ENCODE measurements at regions not wholly inside any gene's neighbourhood (a gene's known extent, or its start where the extent isn't known, plus 50 kb on each side); places are given as distances from the start of the nearest gene placed in this dataset.
"Not testable (repeated sequence)": the region's sequence is repeated elsewhere in the genome, so short reads cannot be mapped to it uniquely, and the experiment has no call there.

DNA sequence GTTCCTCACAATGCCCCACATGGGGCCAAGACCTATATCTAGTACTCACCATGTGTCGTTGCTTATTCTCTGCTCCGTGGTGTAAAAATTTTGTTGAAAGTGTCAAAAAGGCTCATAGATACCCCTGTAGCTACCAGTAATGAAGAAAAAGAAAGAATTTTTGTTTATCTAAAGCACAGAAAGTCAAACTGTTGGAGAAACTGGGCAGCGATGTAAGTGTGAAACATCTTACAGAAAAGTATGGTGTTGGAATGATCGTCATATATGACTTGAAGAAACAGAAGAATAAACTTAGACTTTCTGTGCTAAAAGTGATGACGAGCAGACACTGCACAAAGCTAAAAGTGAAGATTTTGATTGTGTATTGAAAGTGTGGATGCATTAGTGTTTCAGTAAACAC is 626.6 kb upstream of the GHITM start:
- H3K27me3 ChIP-seq (ENCODE audit: control insufficient read depth in 1 of 2, insufficient read depth in 2 of 2, low read length in 1 of 2): no peaks in the 10 kb centered on the region
- no peaks in the 10 kb centered on the region for H3K36me3 ChIP-seq (ENCODE audit: control insufficient read depth in 1 of 2, insufficient read depth in 2 of 2, low read length in 1 of 2)
- peak; percentile 19 for ATAC-seq (ENCODE audit: low FRiP score)
- no peaks in the 10 kb centered on the region for H3K9me3 ChIP-seq (ENCODE audit: control insufficient read depth, low read length)
- H3K4me1 ChIP-seq (ENCODE audit: control insufficient read depth in 1 of 2, insufficient read depth in 2 of 2, low read length in 2 of 2): no peaks in the 10 kb centered on the region
- H3K4me3 ChIP-seq (ENCODE audit: low read length in 2 of 2): no peak overlapping the region
- intact Hi-C loops (cut with DNase I): no loop called here
- DNase-seq: no peak
- 94% methylated on average over 5 of the region's 5 CpGs for WGBS, 2 donors
- no peak overlapping the region for H3K27ac ChIP-seq (ENCODE audit: low read depth in 1 of 2, low read length in 2 of 2)

GRCh38 chr10:83515001-83515400 is 624.3 kb upstream of the GHITM start:
- no peak for ATAC-seq (ENCODE audit: low FRiP score)
- Histone ChIP-seq H3K4me3 (ENCODE audit: low read length in 2 of 2) (no peak overlapping the region), H3K36me3 (ENCODE audit: control insufficient read depth in 1 of 2, insufficient read depth in 2 of 2, low read length in 1 of 2) (no peaks in the 10 kb centered on the region), H3K4me1 (ENCODE audit: control insufficient read depth in 1 of 2, insufficient read depth in 2 of 2, low read length in 2 of 2) (no peaks in the 10 kb centered on the region), H3K27me3 (ENCODE audit: control insufficient read depth in 1 of 2, insufficient read depth in 2 of 2, low read length in 1 of 2) (no peaks in the 10 kb centered on the region), H3K27ac (ENCODE audit: low read depth in 1 of 2, low read length in 2 of 2) (no peak overlapping the region), H3K9me3 (ENCODE audit: control insufficient read depth, low read length) (no peaks in the 10 kb centered on the region)
- DNase-seq: no peak
- intact Hi-C loops (cut with DNase I): no loop called here
- 77 to 89% methylated on average over 3 of the region's 3 CpGs for WGBS, 2 donors

DNA sequence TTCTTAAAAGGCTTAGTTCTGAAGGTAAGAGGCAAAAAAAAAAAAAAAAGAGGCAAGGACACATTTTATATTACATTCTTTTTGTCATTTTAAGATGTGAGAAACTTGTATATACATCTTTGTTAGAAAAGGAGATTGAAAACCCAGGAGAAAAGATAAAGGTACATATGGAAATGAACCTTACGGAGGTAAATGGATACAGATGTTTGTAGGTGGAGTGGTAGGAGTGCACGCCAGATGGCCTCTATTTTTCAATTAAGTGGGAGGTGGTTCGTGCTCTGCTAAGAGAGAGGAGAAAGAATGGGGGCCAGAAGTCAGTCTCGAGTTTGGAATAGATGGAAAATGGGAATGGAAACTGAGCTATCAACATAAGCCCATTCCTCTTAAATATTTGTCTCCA is 622.5 kb upstream of the GHITM start:
- DNase-seq (no peak), ATAC-seq (ENCODE audit: low FRiP score) (no peak)
- H3K27me3 ChIP-seq (ENCODE audit: control insufficient read depth in 1 of 2, insufficient read depth in 2 of 2, low read length in 1 of 2): no peaks in the 10 kb centered on the region
- no peaks in the 10 kb centered on the region for H3K4me1 ChIP-seq (ENCODE audit: control insufficient read depth in 1 of 2, insufficient read depth in 2 of 2, low read length in 2 of 2)
- intact Hi-C loops (cut with DNase I): no loop called here
- no peak overlapping the region for H3K4me3 ChIP-seq (ENCODE audit: low read length in 2 of 2)
- H3K36me3 ChIP-seq (ENCODE audit: control insufficient read depth in 1 of 2, insufficient read depth in 2 of 2, low read length in 1 of 2): no peaks in the 10 kb centered on the region
- no peak overlapping the region for H3K27ac ChIP-seq (ENCODE audit: low read depth in 1 of 2, low read length in 2 of 2)
- 87 to 90% methylated on average over 4 of the region's 4 CpGs for WGBS, 2 donors
- no peaks in the 10 kb centered on the region for H3K9me3 ChIP-seq (ENCODE audit: control insufficient read depth, low read length)

DNA sequence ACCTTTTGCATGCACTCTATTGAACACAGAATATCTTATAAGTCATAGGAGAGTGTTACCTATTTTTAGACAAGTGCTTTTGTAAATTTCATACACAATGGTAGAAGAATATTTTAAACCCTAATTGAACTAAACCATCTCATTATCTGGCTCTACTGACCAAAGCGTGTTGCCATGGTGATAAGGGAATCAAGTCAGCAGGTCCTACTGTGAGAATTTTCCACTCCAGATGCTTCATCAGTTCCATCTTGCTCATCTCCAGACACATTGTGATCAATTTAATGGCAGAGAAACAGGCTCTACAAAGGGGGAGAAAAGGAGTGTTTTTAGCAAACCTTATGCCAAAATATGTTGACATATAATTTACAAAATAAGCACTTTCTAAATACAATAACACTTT is 621.9 kb upstream of the GHITM start:
- intact Hi-C loops (cut with DNase I): no loop called here
- no peak overlapping the region for H3K27ac ChIP-seq (ENCODE audit: low read depth in 1 of 2, low read length in 2 of 2)
- H3K9me3 ChIP-seq (ENCODE audit: control insufficient read depth, low read length): no peaks in the 10 kb centered on the region
- H3K4me3 ChIP-seq (ENCODE audit: low read length in 2 of 2): no peak overlapping the region
- DNase-seq: no peak
- H3K27me3 ChIP-seq (ENCODE audit: control insufficient read depth in 1 of 2, insufficient read depth in 2 of 2, low read length in 1 of 2): no peaks in the 10 kb centered on the region
- H3K36me3 ChIP-seq (ENCODE audit: control insufficient read depth in 1 of 2, insufficient read depth in 2 of 2, low read length in 1 of 2): no peaks in the 10 kb centered on the region
- WGBS, 2 donors: 91 to 95% methylated on average over 1 of the region's 1 CpG
- no peaks in the 10 kb centered on the region for H3K4me1 ChIP-seq (ENCODE audit: control insufficient read depth in 1 of 2, insufficient read depth in 2 of 2, low read length in 2 of 2)
- no peak for ATAC-seq (ENCODE audit: low FRiP score)

- no peaks in the 10 kb centered on the region for H3K9me3 ChIP-seq (ENCODE audit: control insufficient read depth, low read length)
- WGBS, 2 donors: 93 to 98% methylated on average over 4 of the region's 4 CpGs
- H3K4me1 ChIP-seq (ENCODE audit: control insufficient read depth in 1 of 2, insufficient read depth in 2 of 2, low read length in 2 of 2): peaks cover 0 to 4% of the 10 kb centered on the region in 2 donors
- intact Hi-C loops (cut with DNase I): no loop called here
- no peaks in the 10 kb centered on the region for H3K36me3 ChIP-seq (ENCODE audit: control insufficient read depth in 1 of 2, insufficient read depth in 2 of 2, low read length in 1 of 2)
- DNase-seq (no peak), ATAC-seq (ENCODE audit: low FRiP score) (no peak)
- H3K27me3 ChIP-seq (ENCODE audit: control insufficient read depth in 1 of 2, insufficient read depth in 2 of 2, low read length in 1 of 2): no peaks in the 10 kb centered on the region
- H3K27ac ChIP-seq (ENCODE audit: low read depth in 1 of 2, low read length in 2 of 2): no peak overlapping the region
- no peak overlapping the region for H3K4me3 ChIP-seq (ENCODE audit: low read length in 2 of 2)
Observed at GRCh38 chr10:83518779-83519178, 620.5 kb upstream of the GHITM start.

- WGBS, 2 donors: 88 to 95% methylated on average over 11 of the region's 11 CpGs
- H3K4me1 ChIP-seq (ENCODE audit: control insufficient read depth in 1 of 2, insufficient read depth in 2 of 2, low read length in 2 of 2); H3K36me3 ChIP-seq (ENCODE audit: control insufficient read depth in 1 of 2, insufficient read depth in 2 of 2, low read length in 1 of 2); H3K27ac ChIP-seq (ENCODE audit: low read depth in 1 of 2, low read length in 2 of 2); ATAC-seq (ENCODE audit: low FRiP score); H3K27me3 ChIP-seq (ENCODE audit: control insufficient read depth in 1 of 2, insufficient read depth in 2 of 2, low read length in 1 of 2); intact Hi-C loops (cut with DNase I); DNase-seq; H3K4me3 ChIP-seq (ENCODE audit: low read length in 2 of 2); H3K9me3 ChIP-seq (ENCODE audit: control insufficient read depth, low read length): not testable (repeated sequence)
Observed at GRCh38 chr10:83520386-83520785, 618.9 kb upstream of the GHITM start.

GRCh38 chr10:83522456-83522855 is 616.9 kb upstream of the GHITM start:
- DNase-seq (no peak), ATAC-seq (ENCODE audit: low FRiP score) (no peak)
- no peak overlapping the region for H3K4me3 ChIP-seq (ENCODE audit: low read length in 2 of 2)
- H3K27me3 ChIP-seq (ENCODE audit: control insufficient read depth in 1 of 2, insufficient read depth in 2 of 2, low read length in 1 of 2): no peaks in the 10 kb centered on the region
- intact Hi-C loops (cut with DNase I): no loop called here
- no peaks in the 10 kb centered on the region for H3K36me3 ChIP-seq (ENCODE audit: control insufficient read depth in 1 of 2, insufficient read depth in 2 of 2, low read length in 1 of 2)
- H3K9me3 ChIP-seq (ENCODE audit: control insufficient read depth, low read length): peaks cover 3% of the 10 kb centered on the region
- H3K4me1 ChIP-seq (ENCODE audit: control insufficient read depth in 1 of 2, insufficient read depth in 2 of 2, low read length in 2 of 2): peaks cover 0 to 4% of the 10 kb centered on the region in 2 donors
- H3K27ac ChIP-seq (ENCODE audit: low read depth in 1 of 2, low read length in 2 of 2): no peak overlapping the region

DNA sequence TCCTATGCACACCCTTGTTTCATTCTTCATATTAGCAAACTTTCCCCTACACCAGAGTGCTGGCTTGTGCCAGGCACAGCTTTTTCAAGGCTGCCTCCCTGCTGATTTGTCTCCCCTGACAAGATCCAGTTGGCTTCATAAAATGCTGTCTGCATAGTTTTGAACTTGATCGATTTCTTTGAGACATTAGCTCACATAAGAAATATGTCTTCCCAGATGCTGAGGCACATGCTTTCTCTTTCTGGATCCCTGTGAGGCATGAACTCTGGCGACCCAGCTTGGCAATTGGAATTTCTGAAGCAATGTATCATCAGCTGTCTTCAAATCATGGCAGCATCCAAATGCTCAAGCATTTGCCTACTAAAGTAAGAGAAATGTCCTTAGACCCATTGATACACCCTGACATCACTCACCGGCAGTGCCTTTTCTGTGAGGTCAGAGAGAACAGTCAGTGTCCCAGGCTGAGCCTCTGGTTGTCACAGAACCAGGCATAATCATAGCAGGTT is 616.4 kb upstream of the GHITM start:
- Histone ChIP-seq H3K27me3 (ENCODE audit: control insufficient read depth in 1 of 2, insufficient read depth in 2 of 2, low read length in 1 of 2) (no peaks in the 10 kb centered on the region), H3K4me3 (ENCODE audit: low read length in 2 of 2) (no peak overlapping the region), H3K9me3 (ENCODE audit: control insufficient read depth, low read length) (peaks cover 3% of the 10 kb centered on the region), H3K27ac (ENCODE audit: low read depth in 1 of 2, low read length in 2 of 2) (no peak overlapping the region), H3K36me3 (ENCODE audit: control insufficient read depth in 1 of 2, insufficient read depth in 2 of 2, low read length in 1 of 2) (no peaks in the 10 kb centered on the region), H3K4me1 (ENCODE audit: control insufficient read depth in 1 of 2, insufficient read depth in 2 of 2, low read length in 2 of 2) (peaks cover 0 to 4% of the 10 kb centered on the region in 2 donors)
- ATAC-seq (ENCODE audit: low FRiP score) (no peak), DNase-seq (peak in 1 of 2 donors; percentile 36)
- intact Hi-C loops (cut with DNase I): no loop called here
- WGBS, 2 donors: 6 to 13% methylated on average over 3 of the region's 3 CpGs

DNA sequence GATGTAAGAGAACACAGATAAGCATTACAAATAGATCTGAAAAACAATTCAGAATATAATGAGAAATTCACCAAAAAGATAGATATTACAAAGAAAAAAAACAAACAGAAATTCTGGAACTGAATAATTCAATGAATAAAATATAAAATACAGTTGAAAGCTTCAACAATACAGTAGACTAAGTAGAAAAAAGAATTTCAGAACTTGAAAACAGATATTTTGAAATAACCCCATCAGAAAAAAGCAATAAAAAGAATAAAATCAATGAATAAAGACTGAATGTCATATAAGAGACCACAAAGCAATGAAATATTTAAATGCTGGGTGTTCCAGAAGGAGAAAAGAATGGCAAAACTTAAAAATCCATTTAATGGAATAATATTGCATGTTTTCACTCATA is 611.4 kb upstream of the GHITM start:
- H3K27ac ChIP-seq (ENCODE audit: low read depth in 1 of 2, low read length in 2 of 2): no peak overlapping the region
- ATAC-seq (ENCODE audit: low FRiP score) (no peak), DNase-seq (no peak)
- H3K9me3 ChIP-seq (ENCODE audit: control insufficient read depth, low read length): peaks cover 3% of the 10 kb centered on the region
- no peaks in the 10 kb centered on the region for H3K27me3 ChIP-seq (ENCODE audit: control insufficient read depth in 1 of 2, insufficient read depth in 2 of 2, low read length in 1 of 2)
- H3K4me3 ChIP-seq (ENCODE audit: low read length in 2 of 2): no peak overlapping the region
- no peaks in the 10 kb centered on the region for H3K36me3 ChIP-seq (ENCODE audit: control insufficient read depth in 1 of 2, insufficient read depth in 2 of 2, low read length in 1 of 2)
- intact Hi-C loops (cut with DNase I): no loop called here
- peaks cover 0 to 2% of the 10 kb centered on the region in 2 donors for H3K4me1 ChIP-seq (ENCODE audit: control insufficient read depth in 1 of 2, insufficient read depth in 2 of 2, low read length in 2 of 2)

All from aorta (tissue), 5 donors.